ENCODE measurements at regions not wholly inside any gene's neighbourhood (a gene's known extent, or its start where the extent isn't known, plus 50 kb on each side); places are given as distances from the start of the nearest gene placed in this dataset.

DNA sequence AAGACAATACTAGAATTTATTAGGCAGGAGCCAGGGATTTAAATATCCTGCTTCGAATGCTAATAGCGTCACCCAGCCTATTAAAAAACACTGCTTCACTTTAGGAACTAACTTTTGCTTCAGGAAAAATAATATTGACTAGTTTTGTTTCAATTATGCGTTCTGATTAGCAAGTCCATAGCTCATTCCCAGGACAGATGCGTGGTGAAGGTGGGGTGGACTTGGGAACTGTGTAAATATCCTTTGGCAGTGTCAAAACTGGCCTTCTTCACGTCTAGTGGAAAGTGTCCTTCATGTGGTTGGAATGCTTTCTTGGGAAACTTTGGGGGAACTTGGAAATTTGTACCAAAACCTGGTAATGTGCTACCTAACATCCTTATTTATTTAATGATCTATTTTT, 474.8 kb upstream of the NOVA1 start:
- H3K9me3 ChIP-seq (ENCODE audit: control insufficient read depth, insufficient read depth, low read length): peaks cover 3% of the 10 kb centered on the region; the same call in 1 of the 2 replicates
- H3K27me3 ChIP-seq (ENCODE audit: control insufficient read depth, low read length): no peaks in the 10 kb centered on the region
- H3K79me2 ChIP-seq (ENCODE audit: control insufficient read depth, low read length): no peaks in the 10 kb centered on the region
- TF ChIP-seq EZH2phosphoT487 (IDR thresholded peaks at IDR 0.05; ENCODE audit: borderline replicate concordance, low read length) (no peak), CTCF (IDR thresholded peaks at IDR 0.05; ENCODE audit: low read depth, low read length, poor library complexity, severe bottlenecking) (no peak)
- no peak overlapping the region for H3K4me2 ChIP-seq (ENCODE audit: low read length)
- no peaks in the 10 kb centered on the region for H3F3A ChIP-seq (ENCODE audit: control insufficient read depth, insufficient read depth)
- H3K27ac ChIP-seq (ENCODE audit: low read depth, low read length): no peak overlapping the region
- no peaks in the 10 kb centered on the region for H3K4me1 ChIP-seq (ENCODE audit: control insufficient read depth, low read length)
- no peaks in the 10 kb centered on the region for H3K9me2 ChIP-seq (replicated peaks; ENCODE audit: control insufficient read depth, low read length)
- H3K36me3 ChIP-seq (ENCODE audit: control insufficient read depth, low read length): no peaks in the 10 kb centered on the region
- no peak overlapping the region for H3K4me3 ChIP-seq (ENCODE audit: low read length)
- H4K20me1 ChIP-seq (ENCODE audit: control insufficient read depth, insufficient read depth, low read depth, low read length): no peaks in the 10 kb centered on the region

- H3K27me3 ChIP-seq (ENCODE audit: control insufficient read depth, low read length): no peaks in the 10 kb centered on the region
- no peaks in the 10 kb centered on the region for H3K4me1 ChIP-seq (ENCODE audit: control insufficient read depth, low read length)
- H3K9me2 ChIP-seq (replicated peaks; ENCODE audit: control insufficient read depth, low read length): no peaks in the 10 kb centered on the region
- H3F3A ChIP-seq (ENCODE audit: control insufficient read depth, insufficient read depth): no peaks in the 10 kb centered on the region
- TF ChIP-seq CTCF (IDR thresholded peaks at IDR 0.05; ENCODE audit: low read depth, low read length, poor library complexity, severe bottlenecking) (no peak), EZH2phosphoT487 (IDR thresholded peaks at IDR 0.05; ENCODE audit: borderline replicate concordance, low read length) (no peak)
- no peaks in the 10 kb centered on the region for H4K20me1 ChIP-seq (ENCODE audit: control insufficient read depth, insufficient read depth, low read depth, low read length)
- no peak overlapping the region for H3K27ac ChIP-seq (ENCODE audit: low read depth, low read length)
- no peaks in the 10 kb centered on the region for H3K79me2 ChIP-seq (ENCODE audit: control insufficient read depth, low read length)
- no peaks in the 10 kb centered on the region for H3K36me3 ChIP-seq (ENCODE audit: control insufficient read depth, low read length)
- H3K4me2 ChIP-seq (ENCODE audit: low read length): no peak overlapping the region
- H3K9me3 ChIP-seq (ENCODE audit: control insufficient read depth, insufficient read depth, low read length): no peaks in the 10 kb centered on the region; the same call in 1 of the 2 replicates
- no peak overlapping the region for H3K4me3 ChIP-seq (ENCODE audit: low read length)
Measured at GRCh38 chr14:27075503-27075902, 477.7 kb upstream of the NOVA1 start.

GRCh38 chr14:27077214-27077613, 479.4 kb upstream of the NOVA1 start:
- no peak overlapping the region for H3K4me2 ChIP-seq (ENCODE audit: low read length)
- H3K27ac ChIP-seq (ENCODE audit: low read depth, low read length): no peak overlapping the region
- no peaks in the 10 kb centered on the region for H3K36me3 ChIP-seq (ENCODE audit: control insufficient read depth, low read length)
- no peaks in the 10 kb centered on the region for H3K9me2 ChIP-seq (replicated peaks; ENCODE audit: control insufficient read depth, low read length)
- no peaks in the 10 kb centered on the region for H3K79me2 ChIP-seq (ENCODE audit: control insufficient read depth, low read length)
- H3F3A ChIP-seq (ENCODE audit: control insufficient read depth, insufficient read depth): no peaks in the 10 kb centered on the region
- no peaks in the 10 kb centered on the region for H3K27me3 ChIP-seq (ENCODE audit: control insufficient read depth, low read length)
- H4K20me1 ChIP-seq (ENCODE audit: control insufficient read depth, insufficient read depth, low read depth, low read length): no peaks in the 10 kb centered on the region
- H3K9me3 ChIP-seq (ENCODE audit: control insufficient read depth, insufficient read depth, low read length): no peaks in the 10 kb centered on the region; the same call in 1 of the 2 replicates
- no peaks in the 10 kb centered on the region for H3K4me1 ChIP-seq (ENCODE audit: control insufficient read depth, low read length)
- TF ChIP-seq EZH2phosphoT487 (IDR thresholded peaks at IDR 0.05; ENCODE audit: borderline replicate concordance, low read length): no peak
- TF ChIP-seq CTCF (IDR thresholded peaks at IDR 0.05; ENCODE audit: low read depth, low read length, poor library complexity, severe bottlenecking): no peak
- H3K4me3 ChIP-seq (ENCODE audit: low read length): no peak overlapping the region

Measured in DOHH2 (cell line).